H1 (cell line): ENCODE measurements at regions not wholly inside any gene's neighbourhood (a gene's known extent, or its start where the extent isn't known, plus 50 kb on each side); places are given as distances from the start of the nearest gene placed in this dataset.

Source experiments
- CTCF ChIA-PET: fragments of 300-600 bp; sonication (Branson Sonifier 250); formaldehyde crosslinking; loops from one replicate; lab custom pipeline; 2021; ENCODE audit not compliant: partially characterized antibody; lab: Charles Lee
- POLR2A ChIA-PET: fragments of 300-600 bp; sonication (Branson Sonifier 250); formaldehyde crosslinking; loops from one replicate; lab custom pipeline; 2021; ENCODE audit warnings: inconsistent platforms; ENCODE audit not compliant: partially characterized antibody; lab: Charles Lee
- DNase-seq, 2 experiments: peaks; one replicate each; pipeline versions ENCODE4 v3.0.0 to v3.0.0-alpha.2; 2010 to 2022; ENCODE audit warnings: low spot score in 2 of 2, low read depth in 1 of 2, mixed read lengths in 1 of 2
- FAIRE-seq: peaks from 2 replicates; lab custom pipeline; 2011; peaks lifted over from hg19 to GRCh38; lab: Jason Lieb, UNC
- H2AFZ ChIP-seq: 2 replicates; pipeline ENCODE4 v1.8.1; 2012; ENCODE audit warnings: low read length, inconsistent platforms
- H2AK5ac ChIP-seq: 2 replicates; pipeline ENCODE4 v1.6.1; 2013; ENCODE audit warnings: low read depth, low read length
- H2BK120ac ChIP-seq: replicated peaks from 2 replicates; pipeline ENCODE3; 2013; ENCODE audit warnings: low read depth, low read length, inconsistent platforms
- H2BK12ac ChIP-seq: 2 replicates; pipeline ENCODE4 v1.6.1; 2013; ENCODE audit warnings: low read depth, low read length
- H2BK15ac ChIP-seq: 2 replicates; pipeline ENCODE4 v1.6.1; 2013; ENCODE audit warnings: low read length
- H2BK20ac ChIP-seq: 2 replicates; pipeline ENCODE4 v1.6.1; 2013; ENCODE audit warnings: low read length
- H2BK5ac ChIP-seq: 2 replicates; pipeline ENCODE4 v1.6.1; 2013; ENCODE audit warnings: low read depth, low read length
- H3K14ac ChIP-seq: 2 replicates; pipeline ENCODE4 v1.6.1; 2013; ENCODE audit warnings: inconsistent platforms; ENCODE audit not compliant: insufficient read length
- H3K18ac ChIP-seq: 2 replicates; pipeline ENCODE4 v1.6.1; 2013; ENCODE audit warnings: low read length; ENCODE audit errors: extremely low read depth
- H3K23ac ChIP-seq: 2 replicates; pipeline ENCODE4 v1.6.1; 2013; ENCODE audit warnings: inconsistent platforms; ENCODE audit not compliant: insufficient read length
- H3K23me2 ChIP-seq: 2 replicates; pipeline ENCODE4 v1.6.1; 2013; ENCODE audit warnings: low read depth, low read length
- H3K27ac ChIP-seq: 2 replicates; pipeline ENCODE4 v1.6.1; 2011; ENCODE audit warnings: low read depth, low read length, inconsistent platforms
- H3K27me3 ChIP-seq, 4 experiments: replicated peaks in 1 of 4; 1 replicate in 1 of 4; 2 replicates in 3 of 4; pipeline versions ENCODE4 v1.6.1 to v1.8.1; 2011 to 2013; ENCODE audit warnings: low read length in 3 of 4, mild to moderate bottlenecking in 3 of 4, inconsistent platforms in 2 of 4, mixed read lengths in 2 of 4, moderate library complexity in 1 of 4; ENCODE audit not compliant: control insufficient read depth in 3 of 4, insufficient read depth in 3 of 4; ENCODE audit errors: extremely low read depth in 1 of 4
- H3K36me3 ChIP-seq, 4 experiments: 2 replicates each; pipeline versions ENCODE4 v1.6.1 to v1.8.1; 2011 to 2013; ENCODE audit warnings: mild to moderate bottlenecking in 4 of 4, low read length in 3 of 4, moderate library complexity in 2 of 4, control low read depth in 1 of 4, inconsistent platforms in 1 of 4; ENCODE audit not compliant: insufficient read depth in 4 of 4, control insufficient read depth in 2 of 4
- H3K4ac ChIP-seq: replicated peaks from 2 replicates; pipeline ENCODE3; 2013; ENCODE audit warnings: low read length, low read depth, mixed read lengths, inconsistent platforms; ENCODE audit not compliant: insufficient read length
- H3K4me1 ChIP-seq, 4 experiments: replicated peaks in 1 of 4; 1 replicate in 1 of 4; 2 replicates in 3 of 4; pipeline versions ENCODE4 v1.6.1 to v1.8.1; 2011 to 2013; ENCODE audit warnings: low read length in 3 of 4, inconsistent platforms in 2 of 4, mixed read lengths in 1 of 4; ENCODE audit not compliant: insufficient read depth in 4 of 4, control insufficient read depth in 3 of 4
- H3K4me2 ChIP-seq, 2 experiments: 2 replicates each; pipeline versions ENCODE4 v1.6.1 to v1.8.1; 2011 to 2013; ENCODE audit warnings: low read depth in 2 of 2, low read length in 2 of 2, control low read depth in 1 of 2, inconsistent platforms in 1 of 2, mild to moderate bottlenecking in 1 of 2; ENCODE audit not compliant: insufficient read depth in 1 of 2
- H3K4me3 ChIP-seq, 4 experiments: fragments of 200-600, 300-600 bp in 1 of 4; sonication (generic), shearing (Covaris generic), sonication (Bioruptor Twin) in 1 of 4; 2 replicates each; pipeline versions ENCODE4 v1.5.1 to v1.8.1; 2011 to 2016; ENCODE audit warnings: low read length in 4 of 4, low read depth in 3 of 4, control low read depth in 2 of 4, inconsistent platforms in 2 of 4, mild to moderate bottlenecking in 2 of 4, mixed read lengths in 1 of 4, moderate library complexity in 1 of 4; ENCODE audit not compliant: insufficient read depth in 2 of 4; ENCODE audit errors: extremely low read depth in 1 of 4
- H3K56ac ChIP-seq: replicated peaks from 2 replicates; pipeline ENCODE3; 2013; ENCODE audit warnings: low read depth, mild to moderate bottlenecking, mixed read lengths, low read length, inconsistent platforms; ENCODE audit not compliant: insufficient read length
- H3K79me1 ChIP-seq: 2 replicates; pipeline ENCODE4 v1.6.1; 2013; ENCODE audit warnings: low read depth, low read length, control low read depth
- H3K79me2 ChIP-seq, 2 experiments: 2 replicates each; pipeline versions ENCODE4 v1.6.1 to v1.8.1; 2012 to 2013; ENCODE audit warnings: low read length in 2 of 2, mild to moderate bottlenecking in 2 of 2, inconsistent platforms in 1 of 2; ENCODE audit not compliant: insufficient read depth in 2 of 2, control insufficient read depth in 1 of 2
- H3K9ac ChIP-seq, 4 experiments: replicated peaks in 1 of 4; 1 replicate in 1 of 4; 2 replicates in 3 of 4; pipeline versions ENCODE4 v1.6.1 to v1.8.1; 2011 to 2013; ENCODE audit warnings: low read depth in 3 of 4, low read length in 3 of 4, control low read depth in 2 of 4, mild to moderate bottlenecking in 2 of 4, moderate library complexity in 2 of 4, inconsistent platforms in 1 of 4; ENCODE audit errors: extremely low read depth in 1 of 4
- H3K9me3 ChIP-seq, 2 experiments: 2 replicates each; pipeline versions ENCODE4 v1.6.1 to v1.8.1; 2012 to 2013; ENCODE audit warnings: mild to moderate bottlenecking in 2 of 2, moderate library complexity in 2 of 2, control low read depth in 1 of 2, inconsistent platforms in 1 of 2, low read depth in 1 of 2, low read length in 1 of 2, mixed read lengths in 1 of 2; ENCODE audit not compliant: insufficient read depth in 2 of 2
- H4K20me1 ChIP-seq, 2 experiments: replicated peaks in 1 of 2; 2 replicates each; pipeline versions ENCODE3 to v1.8.1; 2011 to 2013; ENCODE audit warnings: inconsistent platforms in 2 of 2, low read length in 2 of 2, mild to moderate bottlenecking in 1 of 2; ENCODE audit not compliant: insufficient read depth in 2 of 2, control insufficient read depth in 1 of 2
- H4K5ac ChIP-seq: 2 replicates; pipeline ENCODE4 v1.6.1; 2013; ENCODE audit warnings: low read length, low read depth, mixed read lengths, inconsistent platforms; ENCODE audit not compliant: insufficient read length
- H4K8ac ChIP-seq: 2 replicates; pipeline ENCODE4 v1.8.0; 2013; ENCODE audit warnings: mild to moderate bottlenecking, moderate library complexity, low read length, inconsistent platforms; ENCODE audit not compliant: insufficient read depth; ENCODE audit errors: extremely low read depth
- H4K91ac ChIP-seq: replicated peaks from 2 replicates; pipeline ENCODE3; 2013; ENCODE audit warnings: low read length, mixed read lengths, inconsistent platforms; ENCODE audit not compliant: insufficient read length
- BACH1 ChIP-seq: IDR thresholded peaks from 2 replicates; pipeline ENCODE4 v1.6.1; 2012; ENCODE audit warnings: low read length, improper control_type of control experiment
- CBX8 ChIP-seq: fragments of 300-800, 300-1000 bp; sonication (generic); IDR thresholded peaks from 2 replicates; pipeline ENCODE4 v1.7.1; 2016; ENCODE audit warnings: low read depth, low read length, borderline replicate concordance
- HDAC2 ChIP-seq, 2 experiments: fragments of 300-600 bp in 1 of 2; sonication (generic) in 1 of 2; IDR thresholded peaks; 2 replicates each; pipeline ENCODE4 v1.6.1; 2011 to 2012; ENCODE audit warnings: low read depth in 2 of 2, low read length in 2 of 2, mild to moderate bottlenecking in 2 of 2, moderate library complexity in 2 of 2, borderline replicate concordance in 1 of 2, inconsistent platforms in 1 of 2
- HDAC6 ChIP-seq: IDR thresholded peaks from one replicate; pipeline ENCODE4 v1.7.1; 2012; ENCODE audit warnings: low read depth, mild to moderate bottlenecking, inconsistent platforms, low read length, moderate library complexity
- MAX ChIP-seq: IDR thresholded peaks from 2 replicates; pipeline ENCODE4 v1.6.1; 2012; ENCODE audit warnings: inconsistent platforms
- PHF8 ChIP-seq: fragments of 200-600 bp; sonication (generic); conservative IDR thresholded peaks from 2 replicates; pipeline ENCODE4 v1.7.1; 2012; ENCODE audit warnings: low read depth, mild to moderate bottlenecking, inconsistent platforms, low read length, moderate library complexity
- SP2 ChIP-seq: IDR thresholded peaks from 2 replicates; pipeline ENCODE4 v1.6.1; 2012; ENCODE audit warnings: mild to moderate bottlenecking, low read length, inconsistent platforms
- TAF1 ChIP-seq: IDR thresholded peaks from 2 replicates; pipeline ENCODE4 v1.6.1; 2011; ENCODE audit warnings: mild to moderate bottlenecking, low read depth, low read length
- USF2 ChIP-seq: IDR thresholded peaks from 2 replicates; pipeline ENCODE4 v1.6.1; 2011; ENCODE audit warnings: low read length, improper control_type of control experiment
- WGBS, 2 experiments: shearing (Covaris generic) in 1 of 2; methylation state at CpG; one replicate each; pipeline versions ENCODE4 v1.1.6 to v1.1.7; 2013 to 2015; ENCODE audit warnings: low lambda C conversion rate in 2 of 2, mixed read lengths in 2 of 2, inconsistent platforms in 1 of 2, low coverage in 1 of 2, missing lambda C conversion rate in 1 of 2; ENCODE audit not compliant: insufficient replicate concordance in 2 of 2, insufficient coverage in 1 of 2, insufficient read length in 1 of 2; ENCODE audit errors: extremely low coverage in 1 of 2, missing lambda C conversion rate in 1 of 2; 5-methylcytosine and 5-hydroxymethylcytosine counted together

GRCh38 chr11:8806974-8807373 is 104.0 kb upstream of the AKIP1 start:
- Histone ChIP-seq H3K9me3 (no peaks in the 10 kb centered on the region), H2BK12ac (no peak overlapping the region), H3K56ac (no peak overlapping the region), H3K27ac (no peak overlapping the region), H3K4ac (no peak overlapping the region), H3K79me1 (peaks cover 4% of the 10 kb centered on the region), H3K36me3 (no peaks in the 10 kb centered on the region), H3K23me2 (peaks cover 4% of the 10 kb centered on the region; the same call in 1 of the 2 replicates), H2BK120ac (no peak overlapping the region), H3K23ac (no peak overlapping the region), H3K9ac (no peak overlapping the region), H2AFZ (no peak overlapping the region), H2BK15ac (no peak overlapping the region), H3K27me3 (no peaks in the 10 kb centered on the region), H4K91ac (no peak overlapping the region), H2AK5ac (no peak overlapping the region), H4K8ac (no peak overlapping the region), H3K4me1 (peaks cover 11 to 18% (median 17%) of the 10 kb centered on the region in 4 experiments; a peak in 6 of 7 replicates), H3K4me2 (no peak overlapping the region), H3K18ac (no peak overlapping the region), H3K4me3 (no peak overlapping the region), H4K5ac (no peak overlapping the region), H3K14ac (no peak overlapping the region), H2BK5ac (no peak overlapping the region), H4K20me1 (peaks cover 0 to 2% of the 10 kb centered on the region in 2 experiments), H2BK20ac (no peak overlapping the region), H3K79me2 (no peaks in the 10 kb centered on the region; a peak in 2 of 4 replicates)
- WGBS, 2 experiments: 84% methylated on average over 8 of the region's 8 CpGs; no CpG with 5 or more reads in 1 of the 2 experiments
- DNase-seq (no peak), FAIRE-seq (no peak)
- ChIA-PET CTCF (interaction anchor here (2.7 kb wide), 1 partner anchor 9 kb away, joined by 13 read pairs; no protein-coding TSS in a partner anchor), POLR2A (interaction anchor here (0.6 kb wide), 1 partner anchor 13 kb away, joined by 4 read pairs; no protein-coding TSS in a partner anchor)
- no peak for TF ChIP-seq MAX
- TF ChIP-seq TAF1: no peak
- TF ChIP-seq PHF8: no peak
- no peak for TF ChIP-seq HDAC6
- TF ChIP-seq HDAC2 (IDR thresholded peaks at IDR 0.05; ENCODE audit: borderline replicate concordance in 1 of 2, low read depth in 2 of 2, low read length in 2 of 2): no peak
- TF ChIP-seq CBX8: no peak
- TF ChIP-seq BACH1: no peak
- no peak for TF ChIP-seq USF2
- TF ChIP-seq SP2: no peak
